Left colon (tissue), 2 donors: ENCODE measurements at regions not wholly inside any gene's neighbourhood (a gene's known extent, or its start where the extent isn't known, plus 50 kb on each side); places are given as distances from the start of the nearest gene placed in this dataset.
"Not testable (repeated sequence)": the region's sequence is repeated elsewhere in the genome, so short reads cannot be mapped to it uniquely, and the experiment has no call there.

Source experiments
- ATAC-seq: fragments of 200-7000 bp; cut with Tn5 transposase; one replicate; pipeline ENCODE4 v1.9.1; 2020; ENCODE audit warnings: mild to moderate bottlenecking, moderate library complexity
- DNase-seq, 2 donors: peaks; one replicate each; pipeline ENCODE4 v3.0.0-alpha.2; 2020
- intact Hi-C, 2 donors: fragments of 100-400 bp; cut with DNase I in 1 of 2; cut with micrococcal nuclease in 1 of 2; formaldehyde crosslinking; loops; one replicate each; pipeline versions ENCODE4 v1.11.2 to v1.14.0; 2022; cut with DNase I, micrococcal nuclease
- donor health status: DM: no; HTN: no; CAD: no.
- donor health status: DM: yes; HTN: yes; CAD: no.

DNA sequence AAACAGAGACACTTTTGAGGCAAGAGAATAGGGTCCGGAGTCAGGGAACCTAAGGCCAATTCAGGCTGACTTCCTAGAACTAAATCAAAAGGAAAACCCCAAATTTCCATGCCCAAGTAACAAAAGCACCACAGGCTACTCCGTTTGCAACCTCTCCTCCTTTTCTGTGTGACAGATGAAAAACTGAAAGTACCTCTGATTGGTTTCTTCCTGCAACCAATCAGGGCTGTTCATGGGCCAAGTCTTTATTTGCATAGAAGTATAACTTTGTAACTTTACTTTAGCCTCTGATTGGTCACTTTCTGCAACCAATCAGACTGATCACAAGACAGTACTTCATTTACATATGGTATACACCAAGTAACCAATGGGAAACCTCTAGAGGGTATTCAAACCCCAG is 239.9 kb upstream of the KCND2 start:
- no peak for DNase-seq
- intact Hi-C loops, result no loop called here
- ATAC-seq, result no peak

GRCh38 chr7:120039138-120039537 is 233.8 kb upstream of the KCND2 start:
- no peak for DNase-seq
- ATAC-seq, result no peak
- intact Hi-C loops, result no loop called here

- DNase-seq (no peak), ATAC-seq (no peak)
- intact Hi-C loops, result no loop called here
These were observed 231.2 kb upstream of the KCND2 start for GRCh38 chr7:120041798-120042197.

- intact Hi-C loops, result no loop called here
- DNase-seq (no peak), ATAC-seq (no peak)
These were observed 229.7 kb upstream of the KCND2 start for GRCh38 chr7:120043250-120043649.

DNA sequence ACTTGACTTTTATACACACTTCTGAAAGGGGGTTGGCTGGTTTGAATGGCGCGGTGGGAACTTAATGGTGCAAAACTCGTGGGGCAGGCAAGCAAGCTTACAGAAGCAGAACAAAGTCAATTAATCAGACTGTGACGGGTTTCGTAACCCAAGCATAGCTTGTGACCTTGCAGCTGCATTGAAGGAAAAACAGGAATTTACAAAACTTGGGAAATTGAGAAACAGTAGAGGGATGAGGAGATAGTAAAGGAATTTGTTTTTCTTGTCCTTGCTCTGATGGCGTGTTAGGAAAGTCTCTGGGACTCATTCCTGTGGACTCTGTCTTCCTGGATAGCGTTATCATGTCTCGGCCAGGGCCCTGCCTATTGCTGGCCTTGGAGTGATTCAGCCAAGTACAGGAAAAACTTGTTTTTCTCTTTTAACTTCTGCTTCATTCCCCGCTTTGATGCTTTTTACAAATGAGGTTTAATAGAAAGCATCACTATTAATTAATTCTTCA is 220.0 kb upstream of the KCND2 start:
- ATAC-seq, result no peak
- DNase-seq, result no peak
- intact Hi-C loops, result no loop called here

DNA sequence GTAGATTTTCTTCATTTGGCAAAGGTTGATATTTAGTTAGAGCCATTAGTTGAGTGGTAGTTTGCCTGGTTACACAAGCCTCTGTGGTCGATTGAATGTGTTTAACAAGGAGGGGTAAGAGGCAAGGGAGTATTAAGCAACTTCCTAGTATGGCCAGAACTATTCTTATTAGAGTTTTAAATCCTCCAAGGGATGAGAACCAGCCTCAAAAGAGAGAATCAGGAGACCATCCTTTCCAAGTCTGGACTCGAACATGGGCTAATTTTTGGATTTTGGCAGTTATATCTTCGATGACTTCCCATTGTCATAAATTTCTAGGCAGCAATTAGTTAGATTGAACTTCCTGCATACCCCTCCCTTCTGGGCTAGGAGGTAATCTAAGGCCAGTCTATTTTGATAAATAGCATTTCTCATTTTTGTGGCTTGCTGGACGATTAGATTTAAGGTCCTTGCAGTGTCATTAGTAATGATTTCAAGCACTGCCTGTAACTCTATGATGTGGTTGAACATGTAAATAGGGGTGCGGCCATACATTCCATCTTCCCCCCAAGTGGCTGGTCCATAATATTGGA is 219.5 kb upstream of the KCND2 start:
- DNase-seq (no peak), ATAC-seq (no peak)
- intact Hi-C loops, result no loop called here

DNA sequence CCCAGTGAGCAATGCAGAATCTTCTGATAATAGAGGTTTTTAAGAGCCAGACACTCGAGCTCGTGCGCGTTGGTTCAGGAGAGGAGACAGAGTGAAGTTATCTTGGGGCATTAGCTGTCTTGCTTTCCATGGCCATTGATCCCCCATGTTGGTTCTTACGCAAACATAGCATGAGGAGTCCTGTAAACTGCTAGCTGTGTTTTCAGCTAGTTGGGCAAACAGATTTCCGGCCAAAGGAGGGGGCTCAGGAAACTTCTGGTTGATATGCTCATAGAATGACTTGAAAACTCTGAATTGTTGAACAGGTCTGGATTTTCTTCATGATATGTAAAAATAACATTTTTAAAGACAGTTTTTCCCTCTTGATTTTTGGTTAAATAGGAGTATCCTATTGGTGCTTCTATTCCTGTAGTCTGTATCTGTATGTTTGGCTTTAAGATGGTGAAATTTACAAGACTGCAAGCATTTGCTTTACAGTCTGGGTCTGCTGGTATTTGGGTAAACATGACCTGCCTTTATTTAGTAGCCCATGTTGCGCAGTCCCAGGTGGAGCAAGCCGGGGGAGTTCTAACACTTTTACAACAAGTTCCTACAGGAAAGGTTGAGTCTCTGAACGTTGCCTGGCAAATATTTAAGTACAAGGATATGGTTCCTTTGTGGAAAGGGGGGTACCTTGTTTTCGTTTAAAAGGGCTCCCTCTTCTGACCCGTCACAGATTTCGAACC is 218.4 kb upstream of the KCND2 start:
- intact Hi-C loops, result no loop called here
- DNase-seq (no peak), ATAC-seq (no peak)

DNA sequence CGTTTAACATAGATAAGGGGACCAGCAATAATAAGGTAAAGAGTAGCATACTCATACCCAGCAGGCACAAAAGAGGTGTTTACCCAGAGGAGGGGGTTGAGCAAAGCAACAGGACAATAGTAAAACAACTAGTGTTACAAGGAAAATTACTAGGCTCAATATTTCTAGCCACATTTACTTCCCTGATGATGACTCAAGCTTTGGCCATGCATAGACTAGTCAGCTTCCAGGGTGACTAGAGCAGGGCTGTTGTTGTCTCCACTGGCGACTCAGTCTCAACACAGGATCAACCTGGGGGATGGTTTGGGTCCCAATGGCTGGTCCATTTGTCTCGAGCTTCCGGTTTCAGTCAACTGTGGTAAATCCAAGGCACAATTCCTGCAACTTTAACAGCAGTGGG is 217.7 kb upstream of the KCND2 start:
- DNase-seq (no peak), ATAC-seq (no peak)
- intact Hi-C loops, result no loop called here

DNA sequence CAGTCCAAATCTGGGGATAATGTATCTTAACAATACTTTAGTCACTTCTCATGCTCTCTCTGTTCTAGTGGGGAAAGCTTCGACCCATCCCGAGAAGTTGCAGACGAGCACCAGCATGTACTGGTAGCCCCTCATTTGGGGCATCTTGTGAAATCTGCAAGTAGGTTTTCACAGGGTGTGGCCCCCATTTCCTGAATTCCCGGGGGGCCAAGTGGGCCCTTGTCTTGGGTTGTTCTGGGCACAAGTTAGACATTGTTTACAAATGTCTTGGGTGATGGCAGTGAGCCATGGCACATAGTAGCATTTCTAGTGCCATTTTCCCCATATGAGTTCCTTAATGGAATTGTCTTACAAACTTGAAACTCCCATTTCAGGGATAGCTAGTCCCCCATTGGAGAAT is 216.7 kb upstream of the KCND2 start:
- intact Hi-C loops, result no loop called here
- ATAC-seq (no peak), DNase-seq (no peak)

DNA sequence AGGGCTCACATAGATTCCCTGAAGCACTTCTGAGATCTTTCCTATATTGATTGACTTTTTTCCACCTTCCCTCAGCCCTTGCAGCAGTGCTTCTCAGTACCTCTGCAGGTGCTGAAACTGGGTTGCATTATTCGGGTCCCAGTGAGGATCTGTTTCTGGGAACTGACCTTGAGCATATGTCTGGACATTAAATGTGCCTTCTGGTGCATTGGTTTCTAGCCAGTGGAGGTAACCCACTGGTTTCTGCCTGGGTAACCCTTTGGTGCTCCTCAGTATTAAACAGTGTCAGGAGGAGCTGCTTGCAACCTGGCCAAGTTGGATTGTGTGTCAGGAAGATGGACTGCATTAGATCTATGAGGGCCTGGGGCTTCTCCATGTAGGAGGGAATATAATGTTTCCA is 213.3 kb upstream of the KCND2 start:
- intact Hi-C loops, result no loop called here
- ATAC-seq (no peak), DNase-seq (no peak)

GRCh38 chr7:120060281-120060680 is 212.7 kb upstream of the KCND2 start:
- no peak for ATAC-seq
- intact Hi-C loops, result no loop called here
- no peak for DNase-seq

- intact Hi-C loops, result no loop called here
- DNase-seq (no peak), ATAC-seq (no peak)
These were observed 212.1 kb upstream of the KCND2 start for GRCh38 chr7:120060875-120061274.

DNA sequence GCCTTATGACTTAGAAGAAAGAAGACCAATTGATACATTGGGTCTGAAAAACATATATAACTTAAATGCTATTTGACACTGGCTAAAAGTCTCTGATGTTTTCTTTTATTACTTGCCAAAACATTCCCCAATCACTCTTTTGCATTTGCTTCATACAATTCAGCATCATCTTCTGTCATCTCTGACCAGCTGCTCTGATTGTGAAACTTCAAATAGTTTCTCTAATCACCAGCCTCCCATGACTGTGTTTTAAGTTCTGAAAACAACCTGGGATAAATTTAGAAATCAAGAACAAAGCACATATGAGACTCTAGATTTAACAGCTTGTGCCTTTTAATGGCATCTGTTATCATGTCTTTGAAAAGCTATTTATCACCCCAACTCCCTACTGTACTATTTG is 208.4 kb upstream of the KCND2 start:
- DNase-seq (no peak), ATAC-seq (no peak)
- intact Hi-C loops, result no loop called here

DNA sequence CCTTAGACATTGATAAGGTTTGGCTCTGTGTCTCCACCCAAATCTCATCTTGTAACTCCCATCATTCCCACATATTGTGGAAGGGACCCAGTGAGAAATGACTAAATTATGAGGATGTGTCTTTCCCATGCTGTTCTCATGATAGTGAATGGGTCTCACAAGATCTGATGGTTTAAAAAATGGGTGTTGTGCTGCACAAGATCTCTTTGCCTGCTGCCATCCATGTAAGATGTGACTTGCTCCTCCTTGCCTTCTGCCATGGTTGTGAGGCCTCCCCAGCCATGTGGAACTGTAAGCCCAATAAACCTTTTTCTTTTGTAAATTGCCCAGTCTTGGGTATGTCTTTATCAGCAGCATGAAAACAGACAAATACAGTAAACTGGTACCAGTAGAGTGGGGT is 206.1 kb upstream of the KCND2 start:
- DNase-seq, ATAC-seq, intact Hi-C loops: not testable (repeated sequence)

- no peak for DNase-seq
- ATAC-seq, result no peak
- intact Hi-C loops, result no loop called here
These were observed 202.8 kb upstream of the KCND2 start for GRCh38 chr7:120070201-120070600.

DNA sequence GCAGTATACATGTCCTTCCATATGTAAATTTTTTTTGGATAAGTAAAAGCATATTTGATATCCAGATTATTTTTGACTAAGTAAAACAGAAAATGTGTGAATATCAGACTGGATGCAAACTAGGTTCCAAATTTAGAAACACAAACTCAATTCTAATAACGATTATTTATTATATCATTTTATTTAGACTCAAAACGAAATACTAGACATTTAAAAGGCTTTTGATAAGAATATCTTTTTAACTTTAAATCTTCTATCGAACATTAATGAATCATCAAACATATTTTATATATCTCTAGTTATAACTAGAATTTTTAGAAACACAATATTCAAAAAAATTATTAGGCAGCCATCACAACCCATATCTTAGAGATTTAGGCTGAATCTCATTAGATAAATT is 195.2 kb upstream of the KCND2 start:
- no peak for DNase-seq
- intact Hi-C loops, result no loop called here
- no peak for ATAC-seq

DNA sequence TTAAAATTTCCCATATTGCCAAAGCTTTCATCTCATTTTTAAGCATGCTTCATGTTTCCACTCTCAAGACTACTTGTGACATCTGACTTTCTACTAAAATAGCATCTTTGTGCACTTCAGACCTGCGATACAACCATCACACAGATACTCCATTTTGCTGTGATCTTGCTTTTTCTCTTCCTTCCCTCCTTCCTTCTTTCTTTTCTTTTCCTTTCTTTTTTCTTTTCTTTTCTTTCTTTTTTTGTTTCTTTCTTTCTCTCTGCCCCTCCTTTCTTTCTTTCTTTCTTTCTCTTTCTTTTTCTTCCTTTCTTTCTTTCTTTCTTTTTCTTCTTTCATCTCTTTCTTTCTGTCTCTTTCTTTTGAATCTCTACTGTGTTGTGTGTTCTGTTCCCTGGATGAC is 194.0 kb upstream of the KCND2 start:
- intact Hi-C loops, result no loop called here
- no peak for DNase-seq
- no peak for ATAC-seq

- no peak for ATAC-seq
- intact Hi-C loops, result no loop called here
- no peak for DNase-seq
These were observed 193.3 kb upstream of the KCND2 start for GRCh38 chr7:120079704-120080103.

DNA sequence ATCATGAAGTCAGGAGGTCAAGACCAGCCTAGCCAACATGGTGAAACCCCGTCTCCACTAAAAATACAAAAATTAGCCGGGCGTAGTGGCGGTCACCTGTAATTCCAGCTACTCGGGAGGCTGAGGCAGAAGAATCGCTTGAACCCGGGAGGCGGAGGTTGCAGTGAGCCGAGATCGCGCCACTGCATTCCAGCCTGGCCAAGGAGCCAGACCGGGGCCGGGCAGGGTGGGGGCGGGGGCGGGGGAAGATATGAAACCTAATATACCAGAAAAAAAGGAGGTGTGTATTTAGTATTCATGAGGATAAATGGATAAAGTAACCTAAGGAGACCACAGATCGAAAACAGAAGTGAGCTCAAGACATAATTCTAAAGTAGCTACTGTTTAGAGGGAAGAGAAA is 186.5 kb upstream of the KCND2 start:
- ATAC-seq, intact Hi-C loops, DNase-seq: not testable (repeated sequence)

DNA sequence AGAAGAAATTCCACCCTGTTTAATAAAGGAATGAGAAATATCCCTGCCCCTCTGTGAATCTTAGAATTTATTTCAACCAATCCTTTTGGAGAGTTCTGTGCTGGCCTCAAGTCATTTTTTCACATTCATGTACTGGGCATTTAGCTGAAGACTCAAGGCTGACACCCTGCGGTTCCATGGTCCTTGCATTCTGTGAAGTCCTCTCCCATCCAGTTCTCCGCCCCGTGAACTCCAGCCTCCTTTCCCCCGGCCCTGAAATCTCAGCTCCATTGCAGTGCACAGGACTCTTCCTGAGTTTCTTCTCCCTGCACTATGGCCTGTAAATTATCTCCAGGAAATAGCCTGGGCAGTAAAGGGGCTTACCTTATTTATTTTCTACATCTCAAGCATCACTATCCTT is 183.0 kb upstream of the KCND2 start:
- ATAC-seq (no peak), DNase-seq (no peak)
- intact Hi-C loops, result no loop called here

DNA sequence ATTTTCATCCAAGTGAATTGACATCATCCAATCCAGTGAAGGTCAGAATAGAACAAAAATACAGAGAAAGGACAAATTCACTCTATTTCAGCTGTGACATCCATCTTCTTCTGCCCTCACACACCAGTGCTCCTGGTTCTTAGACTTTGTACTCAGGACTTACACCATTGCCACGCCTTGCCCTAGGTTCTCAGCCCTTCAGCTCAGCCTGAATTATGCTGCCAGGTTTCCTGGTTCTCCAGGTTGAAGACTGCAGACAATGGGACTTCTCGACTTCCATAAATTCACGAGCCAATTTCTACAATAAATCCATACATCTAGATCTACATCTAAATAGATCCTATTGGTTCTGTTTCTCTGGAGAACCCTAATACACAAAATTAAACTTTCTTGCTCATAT is 181.2 kb upstream of the KCND2 start:
- intact Hi-C loops, result no loop called here
- DNase-seq, result no peak
- peak; percentile 52 for ATAC-seq
